Pulmonary artery endothelial cell (primary cell): ENCODE measurements at regions not wholly inside any gene's neighbourhood (a gene's known extent, or its start where the extent isn't known, plus 50 kb on each side); places are given as distances from the start of the nearest gene placed in this dataset.
"Not testable (repeated sequence)": the region's sequence is repeated elsewhere in the genome, so short reads cannot be mapped to it uniquely, and the experiment has no call there.

Source experiments
- DNase-seq: peaks from one replicate; pipeline ENCODE4 v3.0.0-alpha.2; 2011; ENCODE audit warnings: low read depth, low spot score

DNA sequence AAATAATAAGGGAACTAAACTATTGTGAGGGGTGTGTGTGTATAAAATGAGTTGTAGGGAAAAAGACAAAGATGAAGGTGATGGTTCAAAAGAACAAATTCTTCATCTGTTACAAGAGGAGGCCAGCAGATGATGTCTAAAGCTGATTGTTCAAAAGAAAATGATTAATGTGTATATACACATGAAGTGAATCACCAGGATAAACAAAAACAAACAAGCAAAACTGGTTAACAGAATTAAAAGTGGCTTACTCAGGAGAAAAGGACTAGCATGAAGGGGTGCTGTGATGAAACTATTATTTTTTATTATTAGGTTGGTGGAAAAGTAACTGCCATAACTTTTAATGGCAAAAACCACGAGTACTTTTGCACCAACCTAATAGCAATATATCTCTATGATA is 348.4 kb downstream of the BCL11B start:
- DNase-seq, result no peak

GRCh38 chr14:98924046-98924445 is 348.0 kb downstream of the BCL11B start:
- no peak for DNase-seq

- no peak for DNase-seq
Observed at GRCh38 chr14:98925354-98926040, 346.5 kb downstream of the BCL11B start.

DNA sequence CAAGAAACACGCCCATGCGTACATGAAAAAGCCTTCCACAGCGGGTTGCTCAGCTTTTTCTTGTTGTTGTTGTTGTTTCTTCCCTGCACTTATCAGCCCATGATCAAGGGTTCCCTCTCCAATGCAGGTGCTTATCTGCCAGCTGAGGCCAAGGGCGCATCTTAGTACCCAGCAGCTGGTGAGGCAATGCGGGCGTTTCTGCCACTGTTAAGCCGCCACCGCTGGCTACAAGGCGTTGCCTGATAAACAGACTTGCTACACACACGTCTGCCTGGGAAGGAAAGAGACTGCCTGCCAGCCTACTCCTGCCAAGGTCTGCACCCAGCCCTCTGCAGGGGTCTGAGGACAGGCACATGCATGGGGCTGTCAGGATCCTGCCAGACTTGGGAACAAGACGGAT is 345.9 kb downstream of the BCL11B start:
- no peak for DNase-seq

DNA sequence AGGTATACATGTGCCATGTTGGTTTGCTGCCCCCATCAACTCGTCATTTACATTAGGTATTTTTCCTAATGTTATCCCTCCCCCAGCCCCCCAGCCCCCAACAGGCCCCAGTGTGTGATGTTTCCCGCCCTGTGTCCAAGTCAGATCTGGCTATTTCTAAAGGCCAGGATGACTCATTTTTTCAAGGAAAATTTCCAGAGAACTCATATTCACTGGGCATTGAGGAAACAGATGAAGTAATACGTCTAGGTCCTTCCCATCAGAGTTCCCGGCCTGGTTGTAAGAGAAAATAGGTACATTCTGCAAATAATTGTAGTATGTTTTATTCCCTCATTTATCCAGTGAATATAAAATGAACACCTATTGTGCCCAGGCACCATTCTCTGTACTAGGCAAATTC is 345.2 kb downstream of the BCL11B start:
- DNase-seq, result no peak

- DNase-seq, result no peak
Observed at GRCh38 chr14:98927986-98928385, 344.0 kb downstream of the BCL11B start.

DNA sequence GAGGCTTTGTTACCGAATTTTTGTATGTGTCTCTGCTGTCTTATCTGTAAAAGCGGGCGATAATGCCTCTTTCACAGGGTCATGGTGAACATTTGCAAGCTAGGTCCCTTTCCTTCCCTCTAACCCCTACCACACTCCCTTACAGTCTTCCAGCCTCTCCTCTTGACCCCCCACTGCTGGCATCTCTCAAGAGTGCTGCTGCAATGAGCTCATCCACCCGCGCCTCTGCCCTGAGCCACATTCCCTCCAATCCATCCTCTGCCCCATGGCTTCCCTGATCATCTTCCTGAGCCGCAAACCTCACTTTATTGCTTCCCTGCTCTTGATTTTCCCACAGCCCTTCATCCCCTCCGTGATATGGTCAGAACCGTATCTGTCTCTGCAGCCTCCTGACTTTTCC is 343.6 kb downstream of the BCL11B start:
- DNase-seq, result no peak

GRCh38 chr14:98931126-98931525 is 340.9 kb downstream of the BCL11B start:
- DNase-seq, result no peak

DNA sequence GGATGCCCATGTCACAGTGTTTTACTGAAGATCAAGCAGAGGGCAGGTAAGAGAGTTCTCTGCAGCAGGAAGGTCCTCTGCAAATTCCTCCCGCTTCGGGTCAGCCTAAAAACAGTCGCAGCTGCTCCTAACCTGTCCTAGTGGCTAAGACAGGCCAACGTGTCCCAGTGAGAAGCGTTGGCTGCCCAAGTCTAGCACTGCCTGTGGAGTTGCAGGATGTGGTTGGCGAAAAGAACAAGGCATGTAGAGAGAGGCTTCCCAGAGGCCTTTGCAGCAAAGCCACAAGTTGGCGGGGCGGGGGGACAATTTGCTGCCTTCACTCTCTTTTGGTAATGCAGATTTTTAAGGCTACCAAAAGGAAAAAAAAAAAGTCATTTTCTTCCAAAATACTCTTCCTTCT is 340.1 kb downstream of the BCL11B start:
- no peak for DNase-seq

- no peak for DNase-seq
Observed at GRCh38 chr14:98932431-98933325, 339.3 kb downstream of the BCL11B start.

- not testable (repeated sequence) for DNase-seq
Observed at GRCh38 chr14:98934569-98934968, 337.4 kb downstream of the BCL11B start.

- DNase-seq, result no peak
Observed at GRCh38 chr14:98935921-98936320, 336.1 kb downstream of the BCL11B start.

DNA sequence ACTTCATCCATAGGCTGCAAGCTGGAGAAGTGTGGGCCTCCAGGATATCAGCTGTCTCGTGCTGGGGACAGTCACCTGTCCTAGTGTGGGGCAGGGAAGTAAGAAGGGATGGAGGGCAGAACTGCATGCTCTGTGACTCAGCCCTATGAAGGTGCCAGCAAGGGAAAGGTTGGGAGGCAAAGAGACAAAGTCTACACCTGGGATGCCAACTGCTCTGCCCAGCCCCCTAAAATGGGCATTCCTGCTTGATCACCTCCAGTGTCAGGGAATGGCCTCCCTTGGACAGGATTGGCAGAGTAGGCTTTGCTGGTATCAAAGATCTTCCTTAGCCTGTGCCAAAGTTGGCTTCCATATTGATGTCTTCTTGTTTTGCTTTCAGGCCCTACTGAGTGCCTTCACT is 335.0 kb downstream of the BCL11B start:
- DNase-seq, result no peak

DNA sequence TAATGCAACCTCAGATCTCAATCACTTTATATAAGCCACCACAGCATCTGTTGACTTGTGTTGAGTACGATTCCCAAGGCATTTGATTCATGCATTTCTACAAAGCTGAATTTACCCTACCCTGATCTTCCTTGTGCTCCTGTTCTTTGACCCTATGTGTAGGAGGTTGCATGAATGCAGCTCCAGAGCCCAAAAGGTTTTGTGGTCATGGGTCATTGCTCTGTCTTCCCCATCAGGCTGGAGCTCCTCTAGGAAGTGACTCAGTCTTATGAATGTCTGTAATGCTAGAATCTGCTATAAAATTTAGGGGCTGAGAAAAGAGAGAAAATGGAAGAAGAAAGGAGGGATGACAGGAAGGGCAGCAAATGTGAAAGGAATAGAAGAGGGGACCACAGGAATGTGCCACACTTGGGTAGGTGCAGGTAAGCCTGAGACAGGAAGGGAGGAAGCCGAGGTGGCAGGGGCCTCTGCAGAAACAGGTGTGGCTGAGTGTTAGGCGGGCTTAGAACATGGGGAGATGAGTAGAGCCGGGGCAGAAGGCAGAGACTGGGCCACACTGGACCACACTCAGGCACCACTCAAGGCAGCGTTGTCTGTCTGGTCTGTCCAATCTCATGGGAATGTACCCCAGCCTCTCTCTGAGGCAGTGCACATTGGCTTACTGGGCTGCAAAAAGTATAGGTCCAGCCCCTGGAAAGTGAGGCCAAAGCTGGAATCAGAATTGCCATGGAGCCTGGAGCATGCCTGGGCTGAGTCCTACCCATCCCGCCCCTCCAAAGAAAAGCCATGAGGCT is 334.1 kb downstream of the BCL11B start:
- DNase-seq, result no peak

DNA sequence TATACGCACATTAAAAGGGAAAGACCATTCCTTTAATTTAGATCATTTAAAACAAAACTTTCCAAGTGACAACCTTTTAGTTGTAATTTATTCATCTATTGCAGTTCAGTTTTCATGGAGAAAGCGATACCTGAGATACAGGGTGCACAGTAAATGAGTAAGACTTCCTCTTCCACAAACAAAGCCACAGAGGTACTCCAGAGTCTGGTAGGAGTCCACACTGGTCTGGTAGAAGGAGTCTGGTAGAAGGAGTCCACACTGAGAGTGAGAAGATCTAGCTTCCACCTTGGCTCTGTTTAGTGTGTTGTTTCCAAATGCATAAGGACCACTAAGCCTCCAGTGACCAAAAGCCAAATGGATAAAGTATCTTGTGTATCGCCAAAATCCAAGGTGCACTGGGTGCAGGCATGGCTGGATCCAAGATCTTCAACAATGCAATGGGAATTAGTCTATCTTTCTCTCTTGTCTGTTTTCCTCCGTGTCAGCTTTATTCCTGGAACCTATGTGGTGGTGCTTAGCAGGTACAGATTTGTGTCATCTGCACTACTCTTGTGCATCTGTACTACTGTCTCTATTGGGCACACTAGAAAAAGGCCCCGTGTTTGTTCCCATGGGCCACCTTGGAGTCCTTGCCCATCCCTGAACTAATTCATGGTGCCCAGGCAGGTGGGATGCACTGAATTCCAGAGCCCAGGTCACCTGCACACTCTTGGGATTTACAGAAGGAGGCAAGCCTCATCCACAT is 331.1 kb downstream of the BCL11B start:
- DNase-seq, result no peak

- DNase-seq, result no peak
Observed at GRCh38 chr14:98941481-98941880, 330.5 kb downstream of the BCL11B start.

GRCh38 chr14:98943907-98944306 is 328.1 kb downstream of the BCL11B start:
- DNase-seq, result no peak

DNA sequence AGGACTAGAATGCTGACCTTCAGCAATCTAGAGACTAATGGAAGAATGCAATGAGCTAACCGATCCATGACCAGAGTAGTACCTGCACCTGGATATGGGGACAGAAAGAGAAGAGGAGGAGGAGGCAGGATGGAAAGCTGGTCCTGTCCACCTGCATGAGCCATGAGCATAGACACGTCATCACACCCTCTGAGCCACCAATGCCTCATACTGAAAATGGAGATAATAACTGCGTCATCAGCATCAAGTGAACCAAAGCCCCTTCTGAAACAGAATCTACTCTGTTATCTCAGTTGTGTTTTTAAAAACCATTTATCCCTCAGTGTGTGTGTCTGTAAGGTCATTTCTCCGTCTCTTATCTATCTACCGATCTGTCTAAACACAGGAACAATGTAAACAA is 327.0 kb downstream of the BCL11B start:
- no peak for DNase-seq

DNA sequence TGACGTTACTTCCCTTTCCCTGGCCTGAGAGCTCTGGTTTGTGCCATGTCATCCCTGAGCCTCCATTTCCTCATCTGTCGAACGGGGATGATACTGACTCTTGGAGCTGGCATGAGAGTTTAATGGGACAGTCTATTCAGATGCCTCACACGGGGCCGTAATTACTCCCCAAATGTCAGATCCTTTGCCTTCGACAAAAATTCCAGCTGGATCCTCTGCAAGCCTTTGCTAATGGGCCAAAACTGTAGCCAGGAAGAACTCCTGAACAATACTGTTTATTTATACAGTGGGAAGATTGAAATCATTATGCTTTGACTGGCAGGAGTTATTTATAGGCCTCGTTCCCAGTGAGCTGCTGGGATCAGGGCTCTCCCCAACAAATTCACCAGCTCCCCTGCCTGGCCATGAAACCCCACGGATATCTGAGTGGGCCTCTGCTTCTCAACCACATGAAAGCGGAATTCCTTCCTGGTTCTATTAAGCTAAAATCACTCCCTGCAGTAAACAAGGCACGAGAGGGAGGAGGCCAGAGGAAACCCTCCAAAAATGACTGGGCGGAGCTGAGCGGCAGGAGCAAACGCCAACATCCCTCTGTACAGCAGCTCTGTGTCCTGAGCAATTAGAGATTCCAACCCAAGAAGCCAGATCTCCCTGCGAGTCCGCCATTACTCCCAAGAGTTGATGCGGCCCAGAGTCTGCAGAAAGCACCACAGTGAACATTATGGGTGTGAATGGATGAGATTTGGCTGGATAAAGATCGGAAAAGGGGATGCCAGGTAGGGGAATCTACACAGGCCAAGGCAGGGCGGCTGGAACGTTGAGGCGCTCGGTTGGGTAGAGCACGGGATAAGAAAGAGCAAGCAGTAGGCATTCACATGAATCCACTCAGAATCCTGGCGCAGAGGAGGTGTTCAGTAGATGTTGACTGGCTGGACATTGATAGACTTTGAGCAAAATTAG is 326.1 kb downstream of the BCL11B start:
- no peak for DNase-seq

DNA sequence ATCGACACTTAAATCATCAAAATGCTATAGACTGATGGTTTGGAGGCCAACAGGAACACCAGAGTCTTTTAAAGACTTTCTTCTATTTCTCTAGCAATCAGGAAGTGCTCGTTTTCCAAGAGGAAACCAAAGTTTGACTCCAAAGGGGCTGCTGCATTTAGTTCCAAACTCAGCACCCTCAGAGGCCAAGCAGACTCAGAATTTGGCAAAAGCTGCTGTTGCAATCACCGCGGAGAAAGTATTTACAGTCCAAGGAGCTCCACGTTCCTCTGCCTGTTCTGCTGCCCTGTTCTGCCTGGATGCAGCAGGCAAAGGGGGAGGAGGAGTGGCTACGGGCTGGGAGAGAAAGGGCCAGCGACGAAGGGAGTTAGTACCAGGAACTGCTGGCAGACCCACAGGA is 325.1 kb downstream of the BCL11B start:
- no peak for DNase-seq
